Neural cell (in vitro differentiated cells): ENCODE measurements at regions not wholly inside any gene's neighbourhood (a gene's known extent, or its start where the extent isn't known, plus 50 kb on each side); places are given as distances from the start of the nearest gene placed in this dataset.

ENCODE experiments used
- H2AFZ ChIP-seq: fragments of 200-600, 300-800 bp; sonication (generic), shearing (Covaris generic); 2 replicates; pipeline ENCODE4 v1.6.0; 2014; ENCODE audit warnings: low read depth, mild to moderate bottlenecking, antibody characterized with exemption, low read length, moderate library complexity
- H3F3A ChIP-seq: fragments of 200-600 bp; shearing (Covaris generic); 2 replicates; pipeline ENCODE4 v1.6.1; 2016; ENCODE audit warnings: mild to moderate bottlenecking, moderate library complexity, mixed read lengths, antibody characterized with exemption, low read length; ENCODE audit not compliant: insufficient read depth, poor library complexity, severe bottlenecking
- H3K27ac ChIP-seq: fragments of 200-600, 300-800 bp; sonication (generic), shearing (Covaris generic); 2 replicates; pipeline ENCODE4 v1.5.1; 2014; ENCODE audit warnings: mild to moderate bottlenecking, low read length, moderate library complexity
- H3K27me3 ChIP-seq: fragments of 300-800, 200-600 bp; sonication (generic), shearing (Covaris generic); 2 replicates; pipeline ENCODE4 v1.6.0; 2014; ENCODE audit warnings: mild to moderate bottlenecking, low read depth, low read length, moderate library complexity; ENCODE audit not compliant: insufficient read depth
- H3K36me3 ChIP-seq: fragments of 300-800, 200-600 bp; sonication (generic), shearing (Covaris generic); 2 replicates; pipeline ENCODE4 v1.5.1; 2014; ENCODE audit warnings: mild to moderate bottlenecking, antibody characterized with exemption, low read length, moderate library complexity; ENCODE audit not compliant: insufficient read depth
- H3K4me2 ChIP-seq: fragments of 300-800, 200-600 bp; sonication (generic), shearing (Covaris generic); 2 replicates; pipeline ENCODE4 v1.6.0; 2014; ENCODE audit warnings: mild to moderate bottlenecking, low read length
- H3K4me3 ChIP-seq: fragments of 300-800, 200-600 bp; sonication (generic), shearing (Covaris generic); 2 replicates; pipeline ENCODE4 v1.5.1; 2014; ENCODE audit warnings: mild to moderate bottlenecking, low read length, moderate library complexity
- H3K79me2 ChIP-seq: fragments of 200-600 bp; shearing (Covaris generic); replicated peaks from 2 replicates; pipeline ENCODE4 v1.6.0; 2014; ENCODE audit warnings: mild to moderate bottlenecking, low read length, moderate library complexity; ENCODE audit not compliant: insufficient read depth
- H3K9ac ChIP-seq: fragments of 300-800, 200-600 bp; sonication (generic), shearing (Covaris generic); 2 replicates; pipeline ENCODE4 v1.6.1; 2016; ENCODE audit warnings: mild to moderate bottlenecking, low read length, mixed read lengths
- H3K9me2 ChIP-seq: fragments of 200-600 bp; shearing (Covaris generic); 2 replicates; pipeline ENCODE4 v1.6.1; 2016; ENCODE audit warnings: mild to moderate bottlenecking, low read length, mixed read lengths; ENCODE audit not compliant: insufficient read depth
- H3K9me3 ChIP-seq: fragments of 200-600, 300-800 bp; sonication (generic), shearing (Covaris generic); 2 replicates; pipeline ENCODE4 v1.6.1; 2016; ENCODE audit warnings: mild to moderate bottlenecking, mixed run types, low read length, moderate library complexity, mixed read lengths
- H4K20me1 ChIP-seq: fragments of 200-600 bp; shearing (Covaris generic); 2 replicates; pipeline ENCODE4 v1.6.1; 2016; ENCODE audit warnings: mild to moderate bottlenecking, mixed run types; ENCODE audit not compliant: insufficient read depth
- EP300 ChIP-seq: fragments of 450-650 bp; conservative IDR thresholded peaks from 2 replicates; pipeline ENCODE4 v1.6.1; 2014; ENCODE audit warnings: antibody characterized with exemption, mild to moderate bottlenecking, moderate library complexity; ENCODE audit not compliant: poor library complexity, severe bottlenecking
- EZH2 ChIP-seq: fragments of 200-600, 300-800 bp; shearing (Covaris generic), sonication (generic); IDR thresholded peaks from 2 replicates; pipeline ENCODE4 v1.6.1; 2014; ENCODE audit warnings: antibody characterized with exemption, low read length, borderline replicate concordance, mild to moderate bottlenecking; ENCODE audit not compliant: insufficient read depth, poor library complexity, severe bottlenecking
- MXI1 ChIP-seq: fragments of 450-650 bp; conservative IDR thresholded peaks from 2 replicates; pipeline ENCODE4 v1.6.1; 2014; ENCODE audit warnings: antibody characterized with exemption, mild to moderate bottlenecking; ENCODE audit not compliant: poor library complexity, severe bottlenecking
- POLR2AphosphoS5 ChIP-seq: IDR thresholded peaks from 2 replicates; pipeline ENCODE4 v1.6.1; 2012
- RAD21 ChIP-seq: fragments of 450-650 bp; conservative IDR thresholded peaks from 2 replicates; pipeline ENCODE4 v1.6.1; 2014; ENCODE audit warnings: antibody characterized with exemption, mild to moderate bottlenecking, moderate library complexity
- REST ChIP-seq: IDR thresholded peaks from 2 replicates; pipeline ENCODE4 v1.6.1; 2012; ENCODE audit warnings: borderline replicate concordance
- SMC3 ChIP-seq: fragments of 450-650 bp; conservative IDR thresholded peaks from 2 replicates; pipeline ENCODE4 v1.6.1; 2014; ENCODE audit warnings: antibody characterized with exemption, mild to moderate bottlenecking, moderate library complexity; ENCODE audit not compliant: poor library complexity
- TAF1 ChIP-seq: IDR thresholded peaks from 2 replicates; pipeline ENCODE4 v1.6.1; 2012; ENCODE audit warnings: low read depth
- TF ChIP-seq, protein P1 (sequence below): fragments of 450-650 bp; IDR thresholded peaks from 2 replicates; pipeline ENCODE4 v1.5.1; 2014; ENCODE audit warnings: antibody characterized with exemption, mild to moderate bottlenecking, moderate library complexity; ENCODE audit not compliant: poor library complexity, severe bottlenecking

- TF ChIP-seq MXI1 (no peak), SMC3 (no peak), EZH2 (no peak), RAD21 (no peak)
- Histone ChIP-seq H3K4me2 (no peak overlapping the region), H2AFZ (no peak overlapping the region), H3K27ac (no peak overlapping the region), H3K79me2 (no peaks in the 10 kb centered on the region), H3K9me3 (no peaks in the 10 kb centered on the region), H3F3A (no peaks in the 10 kb centered on the region), H3K9me2 (no peaks in the 10 kb centered on the region), H3K27me3 (no peaks in the 10 kb centered on the region), H3K4me3 (no peak overlapping the region), H4K20me1 (no peaks in the 10 kb centered on the region), H3K9ac (no peak overlapping the region), H3K36me3 (no peaks in the 10 kb centered on the region)
Observed at GRCh38 chr5:28517691-28518090, 1479.3 kb upstream of the CDH9 start.

DNA sequence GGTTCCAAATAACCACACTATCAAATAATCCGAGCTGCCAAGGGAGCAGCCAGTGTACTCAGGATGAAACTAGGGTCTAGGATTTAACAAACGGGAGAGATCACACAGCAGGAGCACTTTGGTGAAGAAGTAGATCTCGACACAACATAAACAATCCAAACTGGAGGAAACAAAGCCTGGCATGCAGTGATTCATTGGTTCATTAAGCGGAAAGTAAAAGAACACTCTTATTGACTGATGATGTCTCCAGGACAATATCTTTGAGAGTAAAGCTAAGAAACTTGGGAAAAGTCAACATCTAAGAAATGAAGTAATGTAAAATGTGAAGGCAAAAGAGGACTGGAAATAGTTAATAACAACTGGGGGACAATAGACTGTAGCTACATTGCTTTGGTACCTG, 1478.3 kb upstream of the CDH9 start:
- no peak overlapping the region for H3K4me2 ChIP-seq
- H3K27me3 ChIP-seq: no peaks in the 10 kb centered on the region
- H4K20me1 ChIP-seq: no peaks in the 10 kb centered on the region
- H3K9me3 ChIP-seq: no peaks in the 10 kb centered on the region
- H3K4me3 ChIP-seq: no peak overlapping the region
- no peaks in the 10 kb centered on the region for H3F3A ChIP-seq
- H3K36me3 ChIP-seq: no peaks in the 10 kb centered on the region
- H3K27ac ChIP-seq: no peak overlapping the region
- no peaks in the 10 kb centered on the region for H3K9me2 ChIP-seq
- no peaks in the 10 kb centered on the region for H3K79me2 ChIP-seq
- H2AFZ ChIP-seq: no peak overlapping the region
- TF ChIP-seq RAD21 (no peak), EZH2 (no peak), SMC3 (no peak), POLR2AphosphoS5 (no peak), TAF1 (no peak), REST (no peak), MXI1 (no peak), EP300 (no peak)
- TF ChIP-seq, protein P1, sequence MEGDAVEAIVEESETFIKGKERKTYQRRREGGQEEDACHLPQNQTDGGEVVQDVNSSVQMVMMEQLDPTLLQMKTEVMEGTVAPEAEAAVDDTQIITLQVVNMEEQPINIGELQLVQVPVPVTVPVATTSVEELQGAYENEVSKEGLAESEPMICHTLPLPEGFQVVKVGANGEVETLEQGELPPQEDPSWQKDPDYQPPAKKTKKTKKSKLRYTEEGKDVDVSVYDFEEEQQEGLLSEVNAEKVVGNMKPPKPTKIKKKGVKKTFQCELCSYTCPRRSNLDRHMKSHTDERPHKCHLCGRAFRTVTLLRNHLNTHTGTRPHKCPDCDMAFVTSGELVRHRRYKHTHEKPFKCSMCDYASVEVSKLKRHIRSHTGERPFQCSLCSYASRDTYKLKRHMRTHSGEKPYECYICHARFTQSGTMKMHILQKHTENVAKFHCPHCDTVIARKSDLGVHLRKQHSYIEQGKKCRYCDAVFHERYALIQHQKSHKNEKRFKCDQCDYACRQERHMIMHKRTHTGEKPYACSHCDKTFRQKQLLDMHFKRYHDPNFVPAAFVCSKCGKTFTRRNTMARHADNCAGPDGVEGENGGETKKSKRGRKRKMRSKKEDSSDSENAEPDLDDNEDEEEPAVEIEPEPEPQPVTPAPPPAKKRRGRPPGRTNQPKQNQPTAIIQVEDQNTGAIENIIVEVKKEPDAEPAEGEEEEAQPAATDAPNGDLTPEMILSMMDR: no peak
- H3K9ac ChIP-seq: no peak overlapping the region

DNA sequence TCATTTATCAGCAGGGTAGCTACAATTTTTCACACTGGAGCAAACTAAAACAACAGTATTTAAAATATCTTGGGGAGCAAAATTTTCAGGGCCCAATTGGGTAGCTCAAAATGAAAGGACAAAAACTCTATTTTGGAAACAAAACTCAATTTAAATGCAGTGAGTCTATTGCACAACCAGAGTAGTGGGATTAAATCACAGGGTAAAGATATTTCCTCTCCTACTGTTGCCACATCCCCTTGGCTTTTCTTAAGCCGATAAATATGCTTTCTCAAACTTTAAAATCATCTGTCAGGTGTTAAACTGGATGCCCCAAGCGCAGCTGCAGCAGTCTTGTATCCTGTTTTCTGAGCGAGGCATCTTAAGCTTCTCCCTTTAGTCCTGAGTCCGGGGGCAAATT, 1474.3 kb upstream of the CDH9 start:
- no peak overlapping the region for H3K4me3 ChIP-seq
- no peak overlapping the region for H3K9ac ChIP-seq
- H3K4me2 ChIP-seq: no peak overlapping the region
- H3K27ac ChIP-seq: no peak overlapping the region
- no peaks in the 10 kb centered on the region for H3K9me2 ChIP-seq
- H3K9me3 ChIP-seq: no peaks in the 10 kb centered on the region
- no peaks in the 10 kb centered on the region for H3K36me3 ChIP-seq
- H3F3A ChIP-seq: no peaks in the 10 kb centered on the region
- H4K20me1 ChIP-seq: no peaks in the 10 kb centered on the region
- TF ChIP-seq EZH2 (no peak), POLR2AphosphoS5 (no peak), RAD21 (no peak)
- H3K27me3 ChIP-seq: no peaks in the 10 kb centered on the region
- H3K79me2 ChIP-seq: no peaks in the 10 kb centered on the region
- no peak overlapping the region for H2AFZ ChIP-seq
